ENCODE measurements at regions not wholly inside any gene's neighbourhood (a gene's known extent, or its start where the extent isn't known, plus 50 kb on each side); places are given as distances from the start of the nearest gene placed in this dataset.

DNA sequence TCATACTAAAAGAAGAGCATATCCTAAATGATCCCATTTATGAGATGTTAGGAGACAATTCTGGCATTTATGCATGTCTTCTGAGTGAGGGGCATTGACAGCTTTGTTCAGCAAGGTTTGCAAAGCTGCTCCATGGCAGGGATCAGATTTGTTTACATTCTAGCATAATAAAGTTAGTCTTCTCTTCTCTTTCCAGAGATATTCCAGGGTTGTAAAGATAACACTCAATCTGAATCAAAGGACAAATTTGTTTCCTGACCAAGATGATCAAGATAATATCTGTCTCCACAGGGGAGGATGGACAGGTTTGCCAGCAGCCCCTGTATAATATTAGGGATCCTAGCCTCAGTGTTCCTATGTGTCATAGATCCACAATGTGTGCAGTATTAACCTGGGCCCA, 77.5 kb upstream of the ZC3H12C start:
- H3K4me3 ChIP-seq (ENCODE audit: low read length), result no peak overlapping the region
- DNase-seq (ENCODE audit: low read depth), result no peak
- TF ChIP-seq, protein P1, sequence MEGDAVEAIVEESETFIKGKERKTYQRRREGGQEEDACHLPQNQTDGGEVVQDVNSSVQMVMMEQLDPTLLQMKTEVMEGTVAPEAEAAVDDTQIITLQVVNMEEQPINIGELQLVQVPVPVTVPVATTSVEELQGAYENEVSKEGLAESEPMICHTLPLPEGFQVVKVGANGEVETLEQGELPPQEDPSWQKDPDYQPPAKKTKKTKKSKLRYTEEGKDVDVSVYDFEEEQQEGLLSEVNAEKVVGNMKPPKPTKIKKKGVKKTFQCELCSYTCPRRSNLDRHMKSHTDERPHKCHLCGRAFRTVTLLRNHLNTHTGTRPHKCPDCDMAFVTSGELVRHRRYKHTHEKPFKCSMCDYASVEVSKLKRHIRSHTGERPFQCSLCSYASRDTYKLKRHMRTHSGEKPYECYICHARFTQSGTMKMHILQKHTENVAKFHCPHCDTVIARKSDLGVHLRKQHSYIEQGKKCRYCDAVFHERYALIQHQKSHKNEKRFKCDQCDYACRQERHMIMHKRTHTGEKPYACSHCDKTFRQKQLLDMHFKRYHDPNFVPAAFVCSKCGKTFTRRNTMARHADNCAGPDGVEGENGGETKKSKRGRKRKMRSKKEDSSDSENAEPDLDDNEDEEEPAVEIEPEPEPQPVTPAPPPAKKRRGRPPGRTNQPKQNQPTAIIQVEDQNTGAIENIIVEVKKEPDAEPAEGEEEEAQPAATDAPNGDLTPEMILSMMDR (conservative IDR thresholded peaks at IDR 0.05; ENCODE audit: low read depth, low read length), result no peak

DNA sequence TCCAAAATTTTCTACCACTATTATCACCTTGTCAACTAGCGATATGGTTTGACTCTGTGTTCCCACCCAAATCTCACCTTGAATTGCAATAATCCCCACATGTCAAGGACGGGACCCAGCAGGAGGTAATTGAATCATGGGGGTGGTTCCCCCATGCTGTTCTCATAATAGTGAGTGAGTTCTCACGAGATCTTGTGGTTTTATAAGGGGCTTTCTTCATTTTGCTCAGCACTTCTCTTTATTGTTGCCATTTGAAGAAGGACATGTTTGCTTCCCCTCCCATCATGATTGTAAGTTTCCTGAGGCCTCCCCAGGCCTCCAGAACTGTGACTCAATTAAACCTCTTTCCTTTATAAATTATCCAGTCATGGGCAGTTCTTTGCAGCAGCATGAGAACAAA, 73.5 kb upstream of the ZC3H12C start:
- TF ChIP-seq, protein P1 (conservative IDR thresholded peaks at IDR 0.05; ENCODE audit: low read depth, low read length), result no peak
- no peak overlapping the region for H3K4me3 ChIP-seq (ENCODE audit: low read length)
- DNase-seq (ENCODE audit: low read depth), result no peak

DNA sequence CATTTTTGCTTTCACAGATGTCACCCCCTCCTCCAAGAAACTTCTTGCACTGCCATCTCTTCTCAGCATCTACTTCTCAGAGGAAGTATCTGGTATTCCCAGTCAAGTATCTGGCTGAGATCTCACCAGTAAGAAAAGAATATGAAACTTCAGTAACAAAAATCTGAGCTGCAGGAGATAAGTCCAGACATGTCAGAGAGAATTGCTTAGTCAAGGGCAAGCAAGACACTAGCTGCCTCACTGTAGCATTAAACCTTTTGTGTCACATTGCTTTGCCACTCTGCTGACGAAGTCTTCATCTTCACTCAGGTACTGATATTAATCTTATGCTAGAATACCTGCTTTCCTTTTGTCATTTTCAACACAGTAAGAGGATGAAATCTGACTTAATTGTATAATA, 70.6 kb upstream of the ZC3H12C start:
- no peak overlapping the region for H3K4me3 ChIP-seq (ENCODE audit: low read length)
- TF ChIP-seq, protein P1 (conservative IDR thresholded peaks at IDR 0.05; ENCODE audit: low read depth, low read length), result no peak
- DNase-seq (ENCODE audit: low read depth), result no peak

DNA sequence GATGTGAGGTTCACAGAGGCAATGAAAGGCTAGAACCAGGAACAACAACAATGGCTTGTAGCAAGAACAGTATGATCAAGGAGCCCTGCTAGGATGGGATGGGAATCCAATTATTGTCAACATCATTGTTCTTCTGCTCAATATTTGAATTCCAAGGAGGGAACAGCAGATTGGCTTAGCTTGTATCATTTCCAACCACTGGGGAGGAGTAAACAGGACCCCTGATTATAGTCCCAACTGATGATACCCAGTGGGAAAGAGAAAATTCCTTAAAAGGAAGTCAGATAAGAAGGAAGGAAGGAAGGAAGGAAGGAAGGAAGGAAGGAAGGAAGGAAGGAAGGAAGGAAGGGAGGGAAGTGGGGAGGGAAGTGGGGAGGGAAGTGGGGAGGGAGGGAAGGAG, 69.5 kb upstream of the ZC3H12C start:
- no peak overlapping the region for H3K4me3 ChIP-seq (ENCODE audit: low read length)
- DNase-seq (ENCODE audit: low read depth), result no peak
- TF ChIP-seq, protein P1 (conservative IDR thresholded peaks at IDR 0.05; ENCODE audit: low read depth, low read length), result no peak

DNA sequence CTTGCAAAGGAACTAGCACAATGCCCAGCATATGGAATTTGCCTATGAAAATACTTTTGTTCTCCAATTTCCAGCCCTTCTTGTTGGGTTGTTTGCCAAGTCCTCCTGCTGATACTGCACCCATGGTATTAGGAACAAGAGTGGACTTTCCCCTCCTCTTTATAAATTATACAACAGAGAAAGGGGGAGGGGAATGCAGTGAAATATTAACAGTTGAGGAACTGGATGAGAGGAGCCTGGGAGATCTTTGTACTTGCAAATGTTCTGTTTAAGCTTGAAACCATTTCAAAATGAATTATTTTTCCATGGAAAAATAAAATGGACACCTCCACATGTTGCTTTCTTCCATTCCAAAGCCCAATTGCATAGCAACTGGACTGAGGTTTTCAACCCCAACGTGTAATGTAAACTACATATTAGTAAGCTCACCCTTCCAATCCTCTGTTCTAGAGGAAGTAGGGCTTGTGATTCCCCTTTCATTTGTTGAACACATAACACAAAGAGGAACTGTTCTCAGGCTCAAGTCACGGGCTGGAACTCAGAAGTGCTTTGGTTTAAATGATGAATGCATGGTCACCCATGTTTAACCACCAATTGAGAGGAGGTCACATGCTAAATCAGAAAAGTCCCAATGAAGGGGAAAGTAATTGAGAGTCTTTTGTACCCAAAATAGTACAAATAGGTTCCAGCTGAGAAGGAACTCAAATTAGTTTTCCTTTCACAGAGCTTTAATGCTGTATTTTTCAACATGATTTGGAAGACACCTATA, 66.2 kb upstream of the ZC3H12C start:
- no peak overlapping the region for H3K4me3 ChIP-seq (ENCODE audit: low read length)
- DNase-seq (ENCODE audit: low read depth), result no peak
- TF ChIP-seq, protein P1 (conservative IDR thresholded peaks at IDR 0.05; ENCODE audit: low read depth, low read length), result no peak

DNA sequence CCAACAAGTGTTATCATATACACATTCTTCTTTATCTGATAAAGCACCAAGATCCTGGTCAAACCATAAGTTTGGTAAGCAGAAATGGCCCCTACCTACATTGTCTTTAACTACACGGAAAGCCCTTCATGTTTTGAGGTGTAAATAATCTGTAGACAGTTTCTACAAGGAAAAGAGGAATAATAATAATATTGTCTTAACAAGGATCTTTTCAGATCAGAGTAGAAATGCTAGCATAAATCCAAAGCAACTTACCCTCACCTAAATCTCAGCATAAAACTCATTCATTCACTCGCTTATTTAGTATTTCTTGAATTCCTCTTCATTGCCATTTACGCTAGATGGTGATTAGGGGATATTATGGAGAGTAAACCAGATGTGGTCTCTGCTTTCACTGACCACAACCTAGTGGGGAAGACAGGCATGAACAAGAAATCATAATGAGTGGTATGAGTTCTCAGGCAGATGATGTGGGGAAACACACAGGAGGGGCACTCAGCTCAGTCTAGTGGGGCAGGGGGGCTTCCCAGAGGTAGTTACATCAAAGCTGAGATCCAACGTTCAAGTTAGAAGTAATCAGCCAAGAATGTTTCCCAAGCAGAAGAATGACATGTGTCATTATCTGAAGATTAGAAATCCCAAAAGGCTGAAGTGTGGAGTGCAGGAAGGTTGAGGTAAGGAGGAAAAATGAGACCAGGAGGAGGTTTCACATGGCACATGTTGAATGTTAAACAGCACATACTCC, 65.4 kb upstream of the ZC3H12C start:
- DNase-seq (ENCODE audit: low read depth), result no peak
- no peak overlapping the region for H3K4me3 ChIP-seq (ENCODE audit: low read length)
- TF ChIP-seq, protein P1 (conservative IDR thresholded peaks at IDR 0.05; ENCODE audit: low read depth, low read length), result no peak

DNA sequence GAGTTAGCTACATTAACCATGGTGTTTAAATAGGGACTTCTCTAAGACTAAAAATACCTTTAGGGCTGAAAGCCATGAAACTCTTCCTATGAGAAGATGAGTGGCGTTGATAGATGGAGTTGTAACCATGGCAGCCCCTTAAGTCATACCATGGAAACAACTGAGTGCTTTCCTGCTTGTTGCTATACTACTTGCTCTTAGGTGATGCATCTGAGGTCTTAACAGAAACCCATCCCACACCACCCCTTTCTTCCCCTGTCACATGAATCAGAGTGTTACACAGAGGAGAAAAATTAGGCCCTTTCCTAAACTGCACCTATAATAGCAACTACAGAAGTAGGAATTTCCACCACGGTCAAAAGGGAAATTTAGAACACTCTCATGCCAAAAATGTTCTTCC, 64.3 kb upstream of the ZC3H12C start:
- H3K4me3 ChIP-seq (ENCODE audit: low read length), result no peak overlapping the region
- TF ChIP-seq, protein P1 (conservative IDR thresholded peaks at IDR 0.05; ENCODE audit: low read depth, low read length), result no peak
- no peak for DNase-seq (ENCODE audit: low read depth)

Measured in retinal pigment epithelial cell (primary cell).